CD14-positive monocyte (primary cell): ENCODE measurements at regions not wholly inside any gene's neighbourhood (a gene's known extent, or its start where the extent isn't known, plus 50 kb on each side); places are given as distances from the start of the nearest gene placed in this dataset.

Experiments
- DNase-seq, 3 donors: peaks; one replicate each; pipeline ENCODE4 v3.0.0-alpha.2; 2011 to 2022
- H2AFZ ChIP-seq: 2 replicates; pipeline ENCODE4 v1.6.0; 2012; ENCODE audit warnings: mild to moderate bottlenecking, low read depth, low read length, inconsistent platforms; ENCODE audit not compliant: insufficient read depth, poor library complexity, severe bottlenecking
- H3K27ac ChIP-seq, 2 donors: 1 replicate in 1 of 2; 2 replicates in 1 of 2; pipeline ENCODE4 v1.5.1; 2012 to 2013; ENCODE audit warnings: low read length in 2 of 2, control low read depth in 1 of 2, inconsistent platforms in 1 of 2, low read depth in 1 of 2, mild to moderate bottlenecking in 1 of 2
- H3K27me3 ChIP-seq, 2 donors: one replicate each; pipeline versions ENCODE4 v1.6.0 to v1.6.1; 2011 to 2013; ENCODE audit warnings: low read length in 2 of 2; ENCODE audit not compliant: control insufficient read depth in 2 of 2, insufficient read depth in 2 of 2
- H3K36me3 ChIP-seq, 2 donors: replicated peaks in 1 of 2; 1 replicate in 1 of 2; 2 replicates in 1 of 2; pipeline versions ENCODE4 v1.5.1 to v1.6.1; 2012 to 2013; ENCODE audit warnings: low read length in 2 of 2, control low read depth in 1 of 2, inconsistent platforms in 1 of 2, mild to moderate bottlenecking in 1 of 2; ENCODE audit not compliant: insufficient read depth in 2 of 2, control insufficient read depth in 1 of 2
- H3K4me1 ChIP-seq, 2 donors: 1 replicate in 1 of 2; 2 replicates in 1 of 2; pipeline versions ENCODE4 v1.5.1 to v1.6.1; 2012 to 2013; ENCODE audit warnings: low read length in 2 of 2, control low read depth in 1 of 2, inconsistent platforms in 1 of 2, mild to moderate bottlenecking in 1 of 2, moderate library complexity in 1 of 2; ENCODE audit not compliant: insufficient read depth in 2 of 2, control insufficient read depth in 1 of 2
- H3K4me2 ChIP-seq: replicated peaks from 2 replicates; pipeline ENCODE3; 2012; ENCODE audit warnings: low read length, moderate library complexity, mild to moderate bottlenecking; ENCODE audit not compliant: poor library complexity, severe bottlenecking; ENCODE audit errors: extremely low read depth
- H3K4me3 ChIP-seq, 3 experiments: fragments of 200-600 bp in 1 of 3; sonication (generic) in 1 of 3; replicated peaks in 1 of 3; 1 replicate in 2 of 3; 2 replicates in 1 of 3; pipeline ENCODE4 v1.5.1; 2011 to 2013; ENCODE audit warnings: low read length in 3 of 3, mild to moderate bottlenecking in 3 of 3, control low read depth in 2 of 3, low read depth in 2 of 3, inconsistent platforms in 1 of 3, moderate library complexity in 1 of 3
- H3K79me2 ChIP-seq: 2 replicates; pipeline ENCODE4 v1.6.0; 2012; ENCODE audit warnings: mild to moderate bottlenecking, control low read depth, inconsistent platforms, low read length, moderate library complexity; ENCODE audit not compliant: insufficient read depth
- H3K9ac ChIP-seq: 2 replicates; pipeline ENCODE4 v1.6.0; 2017; ENCODE audit warnings: low read length, mild to moderate bottlenecking; ENCODE audit not compliant: insufficient read depth, poor library complexity, severe bottlenecking
- H3K9me3 ChIP-seq, 2 donors: replicated peaks in 1 of 2; 1 replicate in 1 of 2; 2 replicates in 1 of 2; pipeline versions ENCODE4 v1.5.1 to v1.6.1; 2012 to 2013; ENCODE audit warnings: low read length in 2 of 2, control low read depth in 1 of 2; ENCODE audit not compliant: control insufficient read depth in 1 of 2, insufficient read depth in 1 of 2
- H4K20me1 ChIP-seq: 2 replicates; pipeline ENCODE4 v1.6.0; 2012; ENCODE audit warnings: mild to moderate bottlenecking, low read length, control low read depth, moderate library complexity; ENCODE audit not compliant: insufficient read depth
- H3K27ac Mint-ChIP-seq, 7 donors: one replicate each; pipeline ENCODE4 v1.8.0; 2020; ENCODE audit warnings: mild to moderate bottlenecking in 7 of 7, mixed read lengths in 7 of 7, moderate library complexity in 6 of 7, inconsistent platforms in 2 of 7
- H3K27me3 Mint-ChIP-seq, 3 donors: one replicate each; pipeline ENCODE4 v1.8.0; 2021 to 2022; ENCODE audit warnings: low read depth in 3 of 3, mild to moderate bottlenecking in 3 of 3, mixed read lengths in 3 of 3, moderate library complexity in 3 of 3, inconsistent platforms in 1 of 3
- H3K36me3 Mint-ChIP-seq, 2 donors: one replicate each; pipeline ENCODE4 v1.8.0; 2020; ENCODE audit warnings: mixed read lengths in 2 of 2, inconsistent platforms in 1 of 2, mild to moderate bottlenecking in 1 of 2
- H3K4me1 Mint-ChIP-seq: one replicate; pipeline ENCODE4 v1.8.0; 2020; ENCODE audit warnings: mild to moderate bottlenecking, mixed read lengths
- H3K4me3 Mint-ChIP-seq, 2 donors: one replicate each; pipeline ENCODE4 v1.8.0; 2020; ENCODE audit warnings: mild to moderate bottlenecking in 2 of 2, mixed read lengths in 2 of 2, moderate library complexity in 1 of 2
- H3K9me3 Mint-ChIP-seq, 7 donors: one replicate each; pipeline ENCODE4 v1.8.0; 2020 to 2022; ENCODE audit warnings: mixed read lengths in 7 of 7, mild to moderate bottlenecking in 6 of 7, moderate library complexity in 6 of 7, inconsistent platforms in 2 of 7
- CTCF ChIP-seq: fragments of 200-600 bp; IDR thresholded peaks from one replicate; pipeline ENCODE4 v1.8.0; 2022; ENCODE audit warnings: antibody characterized with exemption, mild to moderate bottlenecking
- WGBS: methylation state at CpG from one replicate; pipeline ENCODE4 v1.1.5; 2013; ENCODE audit warnings: missing lambda C conversion rate; ENCODE audit not compliant: insufficient coverage; 5-methylcytosine and 5-hydroxymethylcytosine counted together
- intact Hi-C, 2 donors: fragments of 100-400 bp; cut with micrococcal nuclease; formaldehyde crosslinking; loops; one replicate each; pipeline versions ENCODE4 v1.15.0 to v1.15.1; 2023

GRCh38 chr16:51009813-51010212 lies 141.3 kb downstream of the SALL1 start:
- H3K4me1 Mint-ChIP-seq, result no peaks in the 10 kb centered on the region
- no peak overlapping the region for H3K27ac ChIP-seq
- H4K20me1 ChIP-seq, result no peaks in the 10 kb centered on the region
- H2AFZ ChIP-seq, result no peak overlapping the region
- peaks cover 0 to 4% of the 10 kb centered on the region in 2 donors for H3K9me3 ChIP-seq
- TF ChIP-seq CTCF, result no peak
- H3K27me3 ChIP-seq, result no peaks in the 10 kb centered on the region
- no peak overlapping the region for H3K9ac ChIP-seq
- peaks cover 0 to 6% (median 4%) of the 10 kb centered on the region in 3 donors for H3K27me3 Mint-ChIP-seq
- no peaks in the 10 kb centered on the region for H3K4me1 ChIP-seq
- intact Hi-C loops, result no loop called here
- no peak overlapping the region for H3K4me2 ChIP-seq
- peaks cover 0 to 14% (median 3%) of the 10 kb centered on the region in 7 donors for H3K9me3 Mint-ChIP-seq
- no peaks in the 10 kb centered on the region for H3K79me2 ChIP-seq
- no peaks in the 10 kb centered on the region for H3K36me3 ChIP-seq
- H3K4me3 ChIP-seq, result no peak overlapping the region
- DNase-seq, result no peak
- no peak overlapping the region for H3K4me3 Mint-ChIP-seq
- H3K27ac Mint-ChIP-seq, result no peak overlapping the region
- no peaks in the 10 kb centered on the region for H3K36me3 Mint-ChIP-seq

- H3K9me3 ChIP-seq, result peaks cover 0 to 4% of the 10 kb centered on the region in 2 donors
Measured at GRCh38 chr16:51009359-51009758, 141.7 kb downstream of the SALL1 start.

More at GRCh38 chr16:51009359-51009758, 141.7 kb downstream of the SALL1 start:
- Histone ChIP-seq H4K20me1 (no peaks in the 10 kb centered on the region), H3K4me2 (no peak overlapping the region), H2AFZ (no peak overlapping the region), H3K27ac (no peak overlapping the region), H3K36me3 (no peaks in the 10 kb centered on the region), H3K4me1 (no peaks in the 10 kb centered on the region), H3K4me3 (no peak overlapping the region), H3K9ac (no peak overlapping the region), H3K79me2 (no peaks in the 10 kb centered on the region), H3K27me3 (no peaks in the 10 kb centered on the region)
- 100% methylated on average over 2 of the region's 3 CpGs for WGBS
- H3K9me3 Mint-ChIP-seq, result peaks cover 0 to 14% (median 5%) of the 10 kb centered on the region in 7 donors
- no peaks in the 10 kb centered on the region for H3K36me3 Mint-ChIP-seq
- DNase-seq, result no peak
- H3K4me1 Mint-ChIP-seq, result no peaks in the 10 kb centered on the region
- H3K4me3 Mint-ChIP-seq, result no peak overlapping the region
- TF ChIP-seq CTCF, result no peak
- peaks cover 0 to 6% (median 4%) of the 10 kb centered on the region in 3 donors for H3K27me3 Mint-ChIP-seq
- intact Hi-C loops, result no loop called here
- H3K27ac Mint-ChIP-seq, result no peak overlapping the region
